ENCODE measurements at regions not wholly inside any gene's neighbourhood (a gene's known extent, or its start where the extent isn't known, plus 50 kb on each side); places are given as distances from the start of the nearest gene placed in this dataset.

- Histone ChIP-seq H3K27ac (ENCODE audit: low read depth, low read length) (no peak overlapping the region), H3K9me3 (ENCODE audit: insufficient read depth, low read depth, low read length) (no peaks in the 10 kb centered on the region), H3K27me3 (ENCODE audit: insufficient read depth, low read length) (no peaks in the 10 kb centered on the region), H4K20me1 (ENCODE audit: insufficient read depth, low read length) (no peaks in the 10 kb centered on the region), H2AFZ (ENCODE audit: low read depth, low read length) (no peak overlapping the region), H3K9ac (ENCODE audit: low read length) (no peak overlapping the region), H3K79me2 (ENCODE audit: insufficient read depth, low read length) (no peaks in the 10 kb centered on the region), H3K36me3 (ENCODE audit: insufficient read depth, low read length) (no peaks in the 10 kb centered on the region), H3K4me1 (ENCODE audit: insufficient read depth, low read length) (no peaks in the 10 kb centered on the region), H3K4me3 (ENCODE audit: insufficient read depth, low read depth, low read length) (no peak overlapping the region), H3K4me2 (ENCODE audit: low read length) (no peak overlapping the region)
- FAIRE-seq (no peak), DNase-seq (ENCODE audit: low read depth) (no peak)
- TF ChIP-seq, protein P1, sequence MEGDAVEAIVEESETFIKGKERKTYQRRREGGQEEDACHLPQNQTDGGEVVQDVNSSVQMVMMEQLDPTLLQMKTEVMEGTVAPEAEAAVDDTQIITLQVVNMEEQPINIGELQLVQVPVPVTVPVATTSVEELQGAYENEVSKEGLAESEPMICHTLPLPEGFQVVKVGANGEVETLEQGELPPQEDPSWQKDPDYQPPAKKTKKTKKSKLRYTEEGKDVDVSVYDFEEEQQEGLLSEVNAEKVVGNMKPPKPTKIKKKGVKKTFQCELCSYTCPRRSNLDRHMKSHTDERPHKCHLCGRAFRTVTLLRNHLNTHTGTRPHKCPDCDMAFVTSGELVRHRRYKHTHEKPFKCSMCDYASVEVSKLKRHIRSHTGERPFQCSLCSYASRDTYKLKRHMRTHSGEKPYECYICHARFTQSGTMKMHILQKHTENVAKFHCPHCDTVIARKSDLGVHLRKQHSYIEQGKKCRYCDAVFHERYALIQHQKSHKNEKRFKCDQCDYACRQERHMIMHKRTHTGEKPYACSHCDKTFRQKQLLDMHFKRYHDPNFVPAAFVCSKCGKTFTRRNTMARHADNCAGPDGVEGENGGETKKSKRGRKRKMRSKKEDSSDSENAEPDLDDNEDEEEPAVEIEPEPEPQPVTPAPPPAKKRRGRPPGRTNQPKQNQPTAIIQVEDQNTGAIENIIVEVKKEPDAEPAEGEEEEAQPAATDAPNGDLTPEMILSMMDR (IDR thresholded peaks at IDR 0.05; ENCODE audit: insufficient read depth, low read depth, low read length): no peak
- no peak for TF ChIP-seq EZH2 (IDR thresholded peaks at IDR 0.05; ENCODE audit: insufficient read depth, low read length)
- no peaks in the 10 kb centered on the region for H3K27me3 Mint-ChIP-seq (ENCODE audit: low read depth, unreplicated experiment)
- no peak overlapping the region for H3K4me3 Mint-ChIP-seq (ENCODE audit: unreplicated experiment)
- H3K4me1 Mint-ChIP-seq (ENCODE audit: low read depth, unreplicated experiment): no peaks in the 10 kb centered on the region
- H3K36me3 Mint-ChIP-seq (ENCODE audit: low read depth, unreplicated experiment): no peaks in the 10 kb centered on the region
- H3K27ac Mint-ChIP-seq (ENCODE audit: unreplicated experiment): peak overlapping the region; percentile 47
- H3K9me3 Mint-ChIP-seq (ENCODE audit: unreplicated experiment): no peaks in the 10 kb centered on the region
Measured at GRCh38 chr18:27619906-27620305, 434.8 kb upstream of the CHST9 start.

- FAIRE-seq (no peak), DNase-seq (ENCODE audit: low read depth) (no peak)
- Mint-ChIP-seq H3K4me3 (ENCODE audit: unreplicated experiment) (no peak overlapping the region), H3K36me3 (ENCODE audit: low read depth, unreplicated experiment) (no peaks in the 10 kb centered on the region), H3K27ac (ENCODE audit: unreplicated experiment) (no peak overlapping the region), H3K4me1 (ENCODE audit: low read depth, unreplicated experiment) (no peaks in the 10 kb centered on the region), H3K9me3 (ENCODE audit: unreplicated experiment) (no peaks in the 10 kb centered on the region), H3K27me3 (ENCODE audit: low read depth, unreplicated experiment) (no peaks in the 10 kb centered on the region)
- H2AFZ ChIP-seq (ENCODE audit: low read depth, low read length): no peak overlapping the region
- no peaks in the 10 kb centered on the region for H3K4me1 ChIP-seq (ENCODE audit: insufficient read depth, low read length)
- H3K79me2 ChIP-seq (ENCODE audit: insufficient read depth, low read length): no peaks in the 10 kb centered on the region
- H3K9ac ChIP-seq (ENCODE audit: low read length): no peak overlapping the region
- H3K9me3 ChIP-seq (ENCODE audit: insufficient read depth, low read depth, low read length): no peaks in the 10 kb centered on the region
- TF ChIP-seq, protein P1 (IDR thresholded peaks at IDR 0.05; ENCODE audit: insufficient read depth, low read depth, low read length): no peak
- TF ChIP-seq EZH2 (IDR thresholded peaks at IDR 0.05; ENCODE audit: insufficient read depth, low read length): no peak
- no peak overlapping the region for H3K4me2 ChIP-seq (ENCODE audit: low read length)
- no peak overlapping the region for H3K4me3 ChIP-seq (ENCODE audit: insufficient read depth, low read depth, low read length)
- no peaks in the 10 kb centered on the region for H3K36me3 ChIP-seq (ENCODE audit: insufficient read depth, low read length)
- no peaks in the 10 kb centered on the region for H4K20me1 ChIP-seq (ENCODE audit: insufficient read depth, low read length)
- no peak overlapping the region for H3K27ac ChIP-seq (ENCODE audit: low read depth, low read length)
- no peaks in the 10 kb centered on the region for H3K27me3 ChIP-seq (ENCODE audit: insufficient read depth, low read length)
Measured at GRCh38 chr18:27619090-27619772, 434.1 kb upstream of the CHST9 start.

- no peak for DNase-seq (ENCODE audit: low read depth)
- no peak overlapping the region for H3K27ac ChIP-seq (ENCODE audit: low read depth, low read length)
- H3K9me3 ChIP-seq (ENCODE audit: insufficient read depth, low read depth, low read length): no peaks in the 10 kb centered on the region
- no peak overlapping the region for H3K4me2 ChIP-seq (ENCODE audit: low read length)
- TF ChIP-seq, protein P1 (IDR thresholded peaks at IDR 0.05; ENCODE audit: insufficient read depth, low read depth, low read length): no peak
- no peak for TF ChIP-seq EZH2 (IDR thresholded peaks at IDR 0.05; ENCODE audit: insufficient read depth, low read length)
- no peak for FAIRE-seq
- Mint-ChIP-seq H3K27ac (ENCODE audit: unreplicated experiment) (no peak overlapping the region), H3K4me1 (ENCODE audit: low read depth, unreplicated experiment) (no peaks in the 10 kb centered on the region), H3K36me3 (ENCODE audit: low read depth, unreplicated experiment) (no peaks in the 10 kb centered on the region), H3K27me3 (ENCODE audit: low read depth, unreplicated experiment) (no peaks in the 10 kb centered on the region), H3K4me3 (ENCODE audit: unreplicated experiment) (no peak overlapping the region), H3K9me3 (ENCODE audit: unreplicated experiment) (no peaks in the 10 kb centered on the region)
- no peaks in the 10 kb centered on the region for H3K4me1 ChIP-seq (ENCODE audit: insufficient read depth, low read length)
- H2AFZ ChIP-seq (ENCODE audit: low read depth, low read length): no peak overlapping the region
- H3K79me2 ChIP-seq (ENCODE audit: insufficient read depth, low read length): no peaks in the 10 kb centered on the region
- H3K27me3 ChIP-seq (ENCODE audit: insufficient read depth, low read length): no peaks in the 10 kb centered on the region
- H3K36me3 ChIP-seq (ENCODE audit: insufficient read depth, low read length): no peaks in the 10 kb centered on the region
- no peak overlapping the region for H3K9ac ChIP-seq (ENCODE audit: low read length)
- H4K20me1 ChIP-seq (ENCODE audit: insufficient read depth, low read length): no peaks in the 10 kb centered on the region
- no peak overlapping the region for H3K4me3 ChIP-seq (ENCODE audit: insufficient read depth, low read depth, low read length)
Measured at GRCh38 chr18:27616324-27616723, 431.2 kb upstream of the CHST9 start.

Measured in astrocyte (in vitro differentiated cells and primary cell).